ENCODE measurements at regions not wholly inside any gene's neighbourhood (a gene's known extent, or its start where the extent isn't known, plus 50 kb on each side); places are given as distances from the start of the nearest gene placed in this dataset.

DNA sequence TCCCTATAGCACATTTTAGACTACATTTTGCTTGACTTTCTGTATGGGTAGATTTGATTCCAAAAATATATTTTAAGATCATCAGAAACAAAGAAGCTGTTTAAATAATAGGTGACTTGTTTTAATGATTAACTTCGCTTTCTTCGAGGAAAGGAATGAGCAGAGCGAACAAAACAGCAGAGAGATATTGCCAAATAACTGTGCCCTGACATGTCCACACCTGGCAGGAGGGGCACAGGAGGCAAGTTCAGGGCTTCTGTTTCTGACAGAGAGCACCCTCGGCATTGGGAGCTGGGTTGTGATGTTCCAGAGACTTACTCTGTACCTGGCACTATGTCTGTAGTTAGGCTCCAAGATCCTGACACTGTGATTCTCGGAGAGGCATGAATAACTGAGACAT lies 155.7 kb upstream of the SASH1 start:
- H3K27me3 Mint-ChIP-seq (ENCODE audit: low read depth): no peaks in the 10 kb centered on the region
- H3K4me1 Mint-ChIP-seq: peaks cover 4% of the 10 kb centered on the region; the same call in 1 of the 2 replicates
- H3K27ac Mint-ChIP-seq: no peak overlapping the region
- no peaks in the 10 kb centered on the region for H3K36me3 Mint-ChIP-seq
- ChIA-PET POLR2A (no interaction called here), CTCF (no interaction called here)
- DNase-seq (ENCODE audit: low spot score) (no peak), ATAC-seq (no peak)
- H3K9me3 Mint-ChIP-seq: peaks cover 3% of the 10 kb centered on the region
- H3K4me3 Mint-ChIP-seq: no peak overlapping the region
- no peak for TF ChIP-seq CBFB (CRISPR knock-in tag; IDR thresholded peaks at IDR 0.05; ENCODE audit: low read depth)
- TF ChIP-seq SP1 (CRISPR knock-in tag; conservative IDR thresholded peaks at IDR 0.05): no peak
- TF ChIP-seq SMAD4 (CRISPR knock-in tag; IDR thresholded peaks at IDR 0.05): no peak
- TF ChIP-seq, protein P1, sequence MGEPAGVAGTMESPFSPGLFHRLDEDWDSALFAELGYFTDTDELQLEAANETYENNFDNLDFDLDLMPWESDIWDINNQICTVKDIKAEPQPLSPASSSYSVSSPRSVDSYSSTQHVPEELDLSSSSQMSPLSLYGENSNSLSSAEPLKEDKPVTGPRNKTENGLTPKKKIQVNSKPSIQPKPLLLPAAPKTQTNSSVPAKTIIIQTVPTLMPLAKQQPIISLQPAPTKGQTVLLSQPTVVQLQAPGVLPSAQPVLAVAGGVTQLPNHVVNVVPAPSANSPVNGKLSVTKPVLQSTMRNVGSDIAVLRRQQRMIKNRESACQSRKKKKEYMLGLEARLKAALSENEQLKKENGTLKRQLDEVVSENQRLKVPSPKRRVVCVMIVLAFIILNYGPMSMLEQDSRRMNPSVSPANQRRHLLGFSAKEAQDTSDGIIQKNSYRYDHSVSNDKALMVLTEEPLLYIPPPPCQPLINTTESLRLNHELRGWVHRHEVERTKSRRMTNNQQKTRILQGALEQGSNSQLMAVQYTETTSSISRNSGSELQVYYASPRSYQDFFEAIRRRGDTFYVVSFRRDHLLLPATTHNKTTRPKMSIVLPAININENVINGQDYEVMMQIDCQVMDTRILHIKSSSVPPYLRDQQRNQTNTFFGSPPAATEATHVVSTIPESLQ (CRISPR knock-in tag; IDR thresholded peaks at IDR 0.05): no peak
- TF ChIP-seq, protein P2, sequence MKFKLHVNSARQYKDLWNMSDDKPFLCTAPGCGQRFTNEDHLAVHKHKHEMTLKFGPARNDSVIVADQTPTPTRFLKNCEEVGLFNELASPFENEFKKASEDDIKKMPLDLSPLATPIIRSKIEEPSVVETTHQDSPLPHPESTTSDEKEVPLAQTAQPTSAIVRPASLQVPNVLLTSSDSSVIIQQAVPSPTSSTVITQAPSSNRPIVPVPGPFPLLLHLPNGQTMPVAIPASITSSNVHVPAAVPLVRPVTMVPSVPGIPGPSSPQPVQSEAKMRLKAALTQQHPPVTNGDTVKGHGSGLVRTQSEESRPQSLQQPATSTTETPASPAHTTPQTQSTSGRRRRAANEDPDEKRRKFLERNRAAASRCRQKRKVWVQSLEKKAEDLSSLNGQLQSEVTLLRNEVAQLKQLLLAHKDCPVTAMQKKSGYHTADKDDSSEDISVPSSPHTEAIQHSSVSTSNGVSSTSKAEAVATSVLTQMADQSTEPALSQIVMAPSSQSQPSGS (CRISPR knock-in tag; IDR thresholded peaks at IDR 0.05; ENCODE audit: borderline replicate concordance, low read depth): no peak
- TF ChIP-seq, protein P3, sequence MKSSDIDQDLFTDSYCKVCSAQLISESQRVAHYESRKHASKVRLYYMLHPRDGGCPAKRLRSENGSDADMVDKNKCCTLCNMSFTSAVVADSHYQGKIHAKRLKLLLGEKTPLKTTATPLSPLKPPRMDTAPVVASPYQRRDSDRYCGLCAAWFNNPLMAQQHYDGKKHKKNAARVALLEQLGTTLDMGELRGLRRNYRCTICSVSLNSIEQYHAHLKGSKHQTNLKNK (CRISPR knock-in tag; IDR thresholded peaks at IDR 0.05): no peak
- TF ChIP-seq, protein P4, sequence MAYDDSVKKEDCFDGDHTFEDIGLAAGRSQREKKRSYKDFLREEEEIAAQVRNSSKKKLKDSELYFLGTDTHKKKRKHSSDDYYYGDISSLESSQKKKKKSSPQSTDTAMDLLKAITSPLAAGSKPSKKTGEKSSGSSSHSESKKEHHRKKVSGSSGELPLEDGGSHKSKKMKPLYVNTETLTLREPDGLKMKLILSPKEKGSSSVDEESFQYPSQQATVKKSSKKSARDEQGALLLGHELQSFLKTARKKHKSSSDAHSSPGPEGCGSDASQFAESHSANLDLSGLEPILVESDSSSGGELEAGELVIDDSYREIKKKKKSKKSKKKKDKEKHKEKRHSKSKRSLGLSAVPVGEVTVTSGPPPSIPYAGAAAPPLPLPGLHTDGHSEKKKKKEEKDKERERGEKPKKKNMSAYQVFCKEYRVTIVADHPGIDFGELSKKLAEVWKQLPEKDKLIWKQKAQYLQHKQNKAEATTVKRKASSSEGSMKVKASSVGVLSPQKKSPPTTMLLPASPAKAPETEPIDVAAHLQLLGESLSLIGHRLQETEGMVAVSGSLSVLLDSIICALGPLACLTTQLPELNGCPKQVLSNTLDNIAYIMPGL (CRISPR knock-in tag; IDR thresholded peaks at IDR 0.05): no peak
- TF ChIP-seq, protein P5, sequence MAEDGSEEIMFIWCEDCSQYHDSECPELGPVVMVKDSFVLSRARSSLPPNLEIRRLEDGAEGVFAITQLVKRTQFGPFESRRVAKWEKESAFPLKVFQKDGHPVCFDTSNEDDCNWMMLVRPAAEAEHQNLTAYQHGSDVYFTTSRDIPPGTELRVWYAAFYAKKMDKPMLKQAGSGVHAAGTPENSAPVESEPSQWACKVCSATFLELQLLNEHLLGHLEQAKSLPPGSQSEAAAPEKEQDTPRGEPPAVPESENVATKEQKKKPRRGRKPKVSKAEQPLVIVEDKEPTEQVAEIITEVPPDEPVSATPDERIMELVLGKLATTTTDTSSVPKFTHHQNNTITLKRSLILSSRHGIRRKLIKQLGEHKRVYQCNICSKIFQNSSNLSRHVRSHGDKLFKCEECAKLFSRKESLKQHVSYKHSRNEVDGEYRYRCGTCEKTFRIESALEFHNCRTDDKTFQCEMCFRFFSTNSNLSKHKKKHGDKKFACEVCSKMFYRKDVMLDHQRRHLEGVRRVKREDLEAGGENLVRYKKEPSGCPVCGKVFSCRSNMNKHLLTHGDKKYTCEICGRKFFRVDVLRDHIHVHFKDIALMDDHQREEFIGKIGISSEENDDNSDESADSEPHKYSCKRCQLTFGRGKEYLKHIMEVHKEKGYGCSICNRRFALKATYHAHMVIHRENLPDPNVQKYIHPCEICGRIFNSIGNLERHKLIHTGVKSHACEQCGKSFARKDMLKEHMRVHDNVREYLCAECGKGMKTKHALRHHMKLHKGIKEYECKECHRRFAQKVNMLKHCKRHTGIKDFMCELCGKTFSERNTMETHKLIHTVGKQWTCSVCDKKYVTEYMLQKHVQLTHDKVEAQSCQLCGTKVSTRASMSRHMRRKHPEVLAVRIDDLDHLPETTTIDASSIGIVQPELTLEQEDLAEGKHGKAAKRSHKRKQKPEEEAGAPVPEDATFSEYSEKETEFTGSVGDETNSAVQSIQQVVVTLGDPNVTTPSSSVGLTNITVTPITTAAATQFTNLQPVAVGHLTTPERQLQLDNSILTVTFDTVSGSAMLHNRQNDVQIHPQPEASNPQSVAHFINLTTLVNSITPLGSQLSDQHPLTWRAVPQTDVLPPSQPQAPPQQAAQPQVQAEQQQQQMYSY (CRISPR knock-in tag; IDR thresholded peaks at IDR 0.05): no peak
- TF ChIP-seq CREM (CRISPR knock-in tag; IDR thresholded peaks at IDR 0.05): no peak
- no peak for TF ChIP-seq ZNF416 (CRISPR knock-in tag; IDR thresholded peaks at IDR 0.05)
- no peak for TF ChIP-seq NFATC4 (CRISPR knock-in tag; IDR thresholded peaks at IDR 0.05)
- TF ChIP-seq TEAD1 (CRISPR knock-in tag; IDR thresholded peaks at IDR 0.05): no peak
- TF ChIP-seq ELF4 (CRISPR knock-in tag; IDR thresholded peaks at IDR 0.05; ENCODE audit: low read depth): no peak
- no peak for TF ChIP-seq IRF2 (CRISPR knock-in tag; IDR thresholded peaks at IDR 0.05; ENCODE audit: borderline replicate concordance, low read depth)
- TF ChIP-seq ATF1 (CRISPR knock-in tag; IDR thresholded peaks at IDR 0.05): no peak
- no peak for TF ChIP-seq JAZF1 (CRISPR knock-in tag; IDR thresholded peaks at IDR 0.05)
- TF ChIP-seq ZNF263 (CRISPR knock-in tag; IDR thresholded peaks at IDR 0.05; ENCODE audit: low read depth): no peak
- TF ChIP-seq RELA (CRISPR knock-in tag; IDR thresholded peaks at IDR 0.05; ENCODE audit: borderline replicate concordance): no peak

DNA sequence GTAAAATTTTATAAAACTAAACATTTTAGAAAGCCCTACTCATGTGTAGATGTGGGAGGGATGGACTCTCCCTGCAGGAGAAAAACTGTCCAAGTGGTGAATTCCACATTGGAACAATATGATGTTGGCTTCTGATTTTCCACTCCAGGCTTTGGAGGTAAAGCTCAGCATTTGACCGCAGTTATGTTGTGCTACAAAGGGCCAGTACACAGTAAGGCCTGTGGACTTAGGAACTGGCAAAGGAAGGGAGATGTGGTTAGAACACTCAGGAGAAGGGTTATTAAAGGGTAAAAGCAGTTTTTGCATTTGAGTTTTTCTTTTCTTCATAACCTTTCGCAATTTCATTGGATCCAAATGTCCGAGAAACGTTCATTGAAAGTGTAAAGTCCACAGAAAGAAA lies 150.3 kb upstream of the SASH1 start:
- Mint-ChIP-seq H3K36me3 (no peaks in the 10 kb centered on the region), H3K4me3 (no peak overlapping the region), H3K4me1 (peaks cover 4% of the 10 kb centered on the region; the same call in 1 of the 2 replicates), H3K27ac (no peak overlapping the region), H3K27me3 (ENCODE audit: low read depth) (no peaks in the 10 kb centered on the region), H3K9me3 (no peaks in the 10 kb centered on the region)
- ChIA-PET POLR2A (no interaction called here), CTCF (interaction anchor here (1.3 to 2.3 kb wide), 2 partner anchors 12 to 15 kb away, joined by 8 read pairs; no protein-coding TSS in a partner anchor)
- DNase-seq (ENCODE audit: low spot score) (no peak), ATAC-seq (no peak)
- TF ChIP-seq ZNF671 (CRISPR knock-in tag; IDR thresholded peaks at IDR 0.05): no peak
- TF ChIP-seq, protein P6, sequence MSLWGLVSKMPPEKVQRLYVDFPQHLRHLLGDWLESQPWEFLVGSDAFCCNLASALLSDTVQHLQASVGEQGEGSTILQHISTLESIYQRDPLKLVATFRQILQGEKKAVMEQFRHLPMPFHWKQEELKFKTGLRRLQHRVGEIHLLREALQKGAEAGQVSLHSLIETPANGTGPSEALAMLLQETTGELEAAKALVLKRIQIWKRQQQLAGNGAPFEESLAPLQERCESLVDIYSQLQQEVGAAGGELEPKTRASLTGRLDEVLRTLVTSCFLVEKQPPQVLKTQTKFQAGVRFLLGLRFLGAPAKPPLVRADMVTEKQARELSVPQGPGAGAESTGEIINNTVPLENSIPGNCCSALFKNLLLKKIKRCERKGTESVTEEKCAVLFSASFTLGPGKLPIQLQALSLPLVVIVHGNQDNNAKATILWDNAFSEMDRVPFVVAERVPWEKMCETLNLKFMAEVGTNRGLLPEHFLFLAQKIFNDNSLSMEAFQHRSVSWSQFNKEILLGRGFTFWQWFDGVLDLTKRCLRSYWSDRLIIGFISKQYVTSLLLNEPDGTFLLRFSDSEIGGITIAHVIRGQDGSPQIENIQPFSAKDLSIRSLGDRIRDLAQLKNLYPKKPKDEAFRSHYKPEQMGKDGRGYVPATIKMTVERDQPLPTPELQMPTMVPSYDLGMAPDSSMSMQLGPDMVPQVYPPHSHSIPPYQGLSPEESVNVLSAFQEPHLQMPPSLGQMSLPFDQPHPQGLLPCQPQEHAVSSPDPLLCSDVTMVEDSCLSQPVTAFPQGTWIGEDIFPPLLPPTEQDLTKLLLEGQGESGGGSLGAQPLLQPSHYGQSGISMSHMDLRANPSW (CRISPR knock-in tag; conservative IDR thresholded peaks at IDR 0.05; ENCODE audit: low read depth): no peak
- no peak for TF ChIP-seq NFE2L1 (CRISPR knock-in tag; IDR thresholded peaks at IDR 0.05)
- TF ChIP-seq CBFB (CRISPR knock-in tag; IDR thresholded peaks at IDR 0.05; ENCODE audit: low read depth): no peak
- TF ChIP-seq, protein P7, sequence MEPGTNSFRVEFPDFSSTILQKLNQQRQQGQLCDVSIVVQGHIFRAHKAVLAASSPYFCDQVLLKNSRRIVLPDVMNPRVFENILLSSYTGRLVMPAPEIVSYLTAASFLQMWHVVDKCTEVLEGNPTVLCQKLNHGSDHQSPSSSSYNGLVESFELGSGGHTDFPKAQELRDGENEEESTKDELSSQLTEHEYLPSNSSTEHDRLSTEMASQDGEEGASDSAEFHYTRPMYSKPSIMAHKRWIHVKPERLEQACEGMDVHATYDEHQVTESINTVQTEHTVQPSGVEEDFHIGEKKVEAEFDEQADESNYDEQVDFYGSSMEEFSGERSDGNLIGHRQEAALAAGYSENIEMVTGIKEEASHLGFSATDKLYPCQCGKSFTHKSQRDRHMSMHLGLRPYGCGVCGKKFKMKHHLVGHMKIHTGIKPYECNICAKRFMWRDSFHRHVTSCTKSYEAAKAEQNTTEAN (CRISPR knock-in tag; IDR thresholded peaks at IDR 0.05): no peak
- TF ChIP-seq NR1H2 (CRISPR knock-in tag; IDR thresholded peaks at IDR 0.05): no peak
- no peak for TF ChIP-seq ZNF396 (CRISPR knock-in tag; IDR thresholded peaks at IDR 0.05; ENCODE audit: borderline replicate concordance)
